GM13976 (cell line): ENCODE measurements at regions not wholly inside any gene's neighbourhood (a gene's known extent, or its start where the extent isn't known, plus 50 kb on each side); places are given as distances from the start of the nearest gene placed in this dataset.

Source experiments
- DNase-seq: peaks from one replicate; pipeline ENCODE4 v3.0.0; 2012; ENCODE audit warnings: low spot score
- CTCF ChIP-seq: IDR thresholded peaks from 2 replicates; pipeline ENCODE4 v1.5.1; 2012; ENCODE audit warnings: borderline replicate concordance, mild to moderate bottlenecking; ENCODE audit not compliant: insufficient read depth; ENCODE audit errors: extremely low read depth, missing control alignments, control extremely low read depth
- in situ Hi-C: fragments of 300-500 bp; cut with MboI; formaldehyde crosslinking; loops from one replicate; pipeline ENCODE4 v1.12.0; 2022; ENCODE audit warnings: low sequenced_read_pairs, mixed read lengths, inconsistent platforms; ENCODE audit not compliant: unreplicated experiment

- TF ChIP-seq CTCF, result no peak
- DNase-seq, result no peak
Measured at GRCh38 chr6:88321306-88321705, 155.2 kb upstream of the CNR1 start.

GRCh38 chr6:88311561-88311960, 145.4 kb upstream of the CNR1 start:
- TF ChIP-seq CTCF, result no peak
- in situ Hi-C loops, result no loop called here

More at GRCh38 chr6:88321306-88321705, 155.2 kb upstream of the CNR1 start:
- in situ Hi-C loops, result no loop called here

GRCh38 chr6:88304520-88304919, 138.4 kb upstream of the CNR1 start:
- no peak for DNase-seq
- in situ Hi-C loops, result no loop called here
- TF ChIP-seq CTCF, result no peak

More at GRCh38 chr6:88311561-88311960, 145.4 kb upstream of the CNR1 start:
- no peak for DNase-seq

- no peak for TF ChIP-seq CTCF
- in situ Hi-C loops, result no loop called here
- DNase-seq, result no peak
Measured at GRCh38 chr6:88302769-88303225, 136.7 kb upstream of the CNR1 start.

- in situ Hi-C loops, result no loop called here
- TF ChIP-seq CTCF, result no peak
- no peak for DNase-seq
Measured at GRCh38 chr6:88301888-88302768, 136.0 kb upstream of the CNR1 start.

GRCh38 chr6:88301256-88301655, 135.1 kb upstream of the CNR1 start:
- no peak for TF ChIP-seq CTCF
- in situ Hi-C loops, result no loop called here
- no peak for DNase-seq
